SK-N-SH (cell line): ENCODE measurements at regions not wholly inside any gene's neighbourhood (a gene's known extent, or its start where the extent isn't known, plus 50 kb on each side); places are given as distances from the start of the nearest gene placed in this dataset.

Experiments used
- CTCF ChIA-PET: fragments of 300-600, 350-600 bp; formaldehyde crosslinking; extraction: SDS; loops from one replicate; lab custom pipeline; 2021; lab: Yijun Ruan, JAX
- POLR2A ChIA-PET: fragments of 350-600 bp; sonication (Branson Sonifier 250); formaldehyde crosslinking; extraction: SDS; loops from one replicate; lab custom pipeline; 2020; ENCODE audit warnings: antibody characterized with exemption, inconsistent platforms; lab: Yijun Ruan, JAX
- DNase-seq: peaks from one replicate; pipeline ENCODE4 v3.0.0; 2012
- H2AFZ ChIP-seq: fragments of 200-600 bp; sonication (generic); 2 replicates; pipeline ENCODE4 v1.8.1; 2016; ENCODE audit warnings: antibody characterized with exemption, mild to moderate bottlenecking, low read depth
- H3F3A ChIP-seq: fragments of 200-600 bp; sonication (generic); replicated peaks from 2 replicates; pipeline ENCODE3; 2016; ENCODE audit warnings: antibody characterized with exemption, mild to moderate bottlenecking; ENCODE audit not compliant: insufficient read depth
- H3K27ac ChIP-seq, 2 experiments: fragments of 200-500 bp in 1 of 2; fragments of 200-600 bp in 1 of 2; sonication (Bioruptor generic) in 1 of 2; sonication (generic), shearing (Covaris generic) in 1 of 2; 2 replicates each; pipeline versions ENCODE4 v1.5.1 to v1.6.1; 2014 to 2016; ENCODE audit warnings: low read depth in 2 of 2, inconsistent platforms in 1 of 2, low read length in 1 of 2, mild to moderate bottlenecking in 1 of 2, mixed read lengths in 1 of 2
- H3K27me3 ChIP-seq: fragments of 200-600 bp; sonication (generic), shearing (Covaris generic); 2 replicates; pipeline ENCODE4 v1.6.1; 2016; ENCODE audit warnings: mixed run types; ENCODE audit not compliant: insufficient read depth
- H3K36me3 ChIP-seq, 2 experiments: fragments of 200-500 bp in 1 of 2; fragments of 200-600 bp in 1 of 2; sonication (Bioruptor generic) in 1 of 2; sonication (generic) in 1 of 2; replicated peaks in 1 of 2; 2 replicates each; pipeline versions ENCODE3 to v1.5.1; 2014 to 2016; ENCODE audit warnings: low read length in 1 of 2, mild to moderate bottlenecking in 1 of 2; ENCODE audit not compliant: insufficient read depth in 2 of 2, control insufficient read depth in 1 of 2
- H3K4me1 ChIP-seq, 2 experiments: fragments of 200-500 bp in 1 of 2; fragments of 200-600 bp in 1 of 2; sonication (Bioruptor generic) in 1 of 2; sonication (generic), shearing (Covaris generic) in 1 of 2; 2 replicates each; pipeline versions ENCODE4 v1.5.1 to v1.6.1; 2014 to 2016; ENCODE audit warnings: low read depth in 1 of 2, low read length in 1 of 2, mixed run types in 1 of 2; ENCODE audit not compliant: insufficient read depth in 2 of 2, control insufficient read depth in 1 of 2
- H3K4me2 ChIP-seq: fragments of 200-600 bp; sonication (generic), shearing (Covaris generic); 2 replicates; pipeline ENCODE4 v1.6.1; 2017; ENCODE audit warnings: mixed run types
- H3K4me3 ChIP-seq, 2 experiments: fragments of 200-500 bp in 1 of 2; fragments of 200-600 bp in 1 of 2; sonication (Bioruptor generic) in 1 of 2; sonication (generic), shearing (Covaris generic) in 1 of 2; 2 replicates each; pipeline versions ENCODE4 v1.5.1 to v1.8.1; 2014 to 2016; ENCODE audit warnings: low read depth in 2 of 2, inconsistent platforms in 1 of 2, low read length in 1 of 2, mild to moderate bottlenecking in 1 of 2, mixed read lengths in 1 of 2, moderate library complexity in 1 of 2
- H3K79me2 ChIP-seq: fragments of 200-600 bp; sonication (generic); 2 replicates; pipeline ENCODE4 v1.8.1; 2017; ENCODE audit warnings: mild to moderate bottlenecking; ENCODE audit not compliant: insufficient read depth
- H3K9ac ChIP-seq: fragments of 200-600 bp; sonication (generic); 2 replicates; pipeline ENCODE4 v1.6.1; 2017; ENCODE audit warnings: mixed run types
- H3K9me2 ChIP-seq: fragments of 200-600 bp; sonication (generic); 2 replicates; pipeline ENCODE4 v1.6.1; 2017; ENCODE audit warnings: mixed run types
- H3K9me3 ChIP-seq: fragments of 200-600 bp; sonication (generic); 2 replicates; pipeline ENCODE4 v1.6.1; 2017; ENCODE audit warnings: mixed run types, mild to moderate bottlenecking, moderate library complexity
- H4K20me1 ChIP-seq: fragments of 200-600 bp; sonication (generic); 2 replicates; pipeline ENCODE4 v1.6.1; 2017; ENCODE audit warnings: mild to moderate bottlenecking, mixed run types; ENCODE audit not compliant: insufficient read depth
- CHD2 ChIP-seq: fragments of 150-350 bp; IDR thresholded peaks from 2 replicates; pipeline ENCODE4 v1.6.1; 2018; ENCODE audit warnings: low read length; ENCODE audit not compliant: partially characterized antibody
- ELF1 ChIP-seq: IDR thresholded peaks from 2 replicates; pipeline ENCODE4 v1.4.0; 2012
- FOSL2 ChIP-seq: IDR thresholded peaks from 2 replicates; pipeline ENCODE4 v1.4.0; 2012; ENCODE audit warnings: low read depth, mild to moderate bottlenecking, moderate library complexity, borderline replicate concordance
- FOXJ3 ChIP-seq: sonication (generic); formaldehyde crosslinking; IDR thresholded peaks from 2 replicates; pipeline ENCODE4 v1.5.1; 2020; ENCODE audit warnings: mild to moderate bottlenecking, missing genetic modification reagents
- FOXM1 ChIP-seq: IDR thresholded peaks from 2 replicates; pipeline ENCODE4 v1.4.0; 2012; ENCODE audit warnings: low read depth, mild to moderate bottlenecking
- GABPA ChIP-seq: IDR thresholded peaks from 2 replicates; pipeline ENCODE4 v1.4.0; 2012; ENCODE audit warnings: low read depth, mild to moderate bottlenecking
- GATA2 ChIP-seq: sonication (generic); formaldehyde crosslinking; IDR thresholded peaks from 2 replicates; pipeline ENCODE4 v1.5.0; 2020; ENCODE audit warnings: mild to moderate bottlenecking, missing genetic modification reagents
- JUND ChIP-seq: IDR thresholded peaks from 2 replicates; pipeline ENCODE4 v1.4.0; 2012
- MXI1 ChIP-seq: IDR thresholded peaks from 2 replicates; pipeline ENCODE4 v1.6.1; 2012; ENCODE audit warnings: mild to moderate bottlenecking, low read depth, low read length, improper control_type of control experiment
- POLR2AphosphoS5 ChIP-seq: IDR thresholded peaks from 2 replicates; pipeline ENCODE4 v1.6.1; 2012; ENCODE audit warnings: low read depth, low read length
- RXRA ChIP-seq: IDR thresholded peaks from 2 replicates; pipeline ENCODE4 v1.4.0; 2012; ENCODE audit warnings: low read depth, mild to moderate bottlenecking, borderline replicate concordance
- SIN3A ChIP-seq: IDR thresholded peaks from 2 replicates; pipeline ENCODE4 v1.6.1; 2012; ENCODE audit warnings: low read depth, mild to moderate bottlenecking, low read length, moderate library complexity, borderline replicate concordance
- SMC3 ChIP-seq: IDR thresholded peaks from 2 replicates; pipeline ENCODE4 v1.6.1; 2012; ENCODE audit warnings: low read depth, low read length, improper control_type of control experiment
- TCF12 ChIP-seq: IDR thresholded peaks from 2 replicates; pipeline ENCODE4 v1.4.0; 2012
- TEAD4 ChIP-seq: IDR thresholded peaks from 2 replicates; pipeline ENCODE4 v1.4.0; 2012; ENCODE audit warnings: mild to moderate bottlenecking, borderline replicate concordance; ENCODE audit not compliant: insufficient read depth
- YY1 ChIP-seq: IDR thresholded peaks from 2 replicates; pipeline ENCODE4 v1.4.0; 2012; ENCODE audit warnings: low read depth, mild to moderate bottlenecking
- TF ChIP-seq, protein P1 (sequence below): IDR thresholded peaks from 2 replicates; pipeline ENCODE4 v1.6.1; 2012; ENCODE audit warnings: mild to moderate bottlenecking, low read depth, low read length, moderate library complexity
- TF ChIP-seq, protein P2 (sequence below): fragments of 150-350 bp; IDR thresholded peaks from 2 replicates; pipeline ENCODE4 v1.6.1; 2016; ENCODE audit warnings: mild to moderate bottlenecking, low read depth, low read length
- TF ChIP-seq, protein P3 (sequence below): IDR thresholded peaks from 2 replicates; pipeline ENCODE4 v1.4.0; 2012; ENCODE audit warnings: low read depth

DNA sequence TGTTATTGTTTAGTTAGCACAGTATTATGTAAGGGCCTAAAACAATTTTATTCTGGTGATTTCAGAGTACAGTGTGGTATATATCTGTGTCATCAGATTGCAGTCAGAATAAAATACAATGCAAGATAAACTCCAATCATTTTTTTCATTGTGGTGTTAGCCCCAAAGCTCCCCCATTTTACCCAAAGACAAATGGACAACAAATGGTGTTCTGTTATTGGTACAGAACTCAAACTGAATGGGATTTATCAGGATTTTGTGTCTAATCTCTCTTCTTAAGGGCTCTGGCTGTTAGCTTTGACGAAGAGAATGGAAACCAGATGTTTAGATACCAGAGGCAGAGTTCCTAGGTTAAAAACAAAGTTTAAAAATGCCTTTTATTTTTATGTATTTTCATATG lies 163.1 kb upstream of the USP25 start (continued):
- no peak for TF ChIP-seq POLR2AphosphoS5
- no peak for TF ChIP-seq MXI1

DNA sequence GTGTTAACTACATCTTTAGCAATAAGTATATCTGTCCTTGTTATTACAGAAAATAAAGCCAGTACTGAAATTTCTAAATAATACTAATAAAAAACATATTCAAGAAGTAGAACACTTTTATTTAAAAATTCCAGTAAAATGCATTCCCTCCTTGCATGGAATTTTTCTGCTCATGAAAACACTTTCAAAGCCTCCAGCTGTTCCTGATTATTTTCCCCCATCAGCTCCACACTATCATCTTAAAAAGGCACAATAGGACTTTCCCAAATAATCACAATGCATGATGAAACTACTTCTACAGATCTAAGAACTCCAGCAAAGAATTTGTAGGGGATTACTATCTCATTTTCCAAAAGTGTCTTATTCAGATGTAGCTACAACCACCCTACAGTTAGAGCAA lies 162.6 kb upstream of the USP25 start:
- Histone ChIP-seq H3K27me3 (no peaks in the 10 kb centered on the region), H3F3A (no peaks in the 10 kb centered on the region), H4K20me1 (no peaks in the 10 kb centered on the region), H3K79me2 (no peaks in the 10 kb centered on the region), H3K4me2 (no peak overlapping the region), H3K36me3 (no peaks in the 10 kb centered on the region), H3K4me3 (no peak overlapping the region), H3K27ac (peak overlapping the region in 1 of 2 experiments; percentile 25; a peak in 1 of 4 replicates), H3K9me3 (no peaks in the 10 kb centered on the region), H2AFZ (no peak overlapping the region), H3K9me2 (no peaks in the 10 kb centered on the region), H3K9ac (no peak overlapping the region), H3K4me1 (peaks cover 0 to 7% of the 10 kb centered on the region in 2 experiments; a peak in 2 of 4 replicates)
- CTCF ChIA-PET: interaction anchor here (0.9 to 1.5 kb wide), 3 partner anchors 14 to 84 kb away, joined by 3 to 4 read pairs (median 4); no protein-coding TSS in a partner anchor
- POLR2A ChIA-PET: no interaction called here
- no peak for DNase-seq
- TF ChIP-seq, protein P1, sequence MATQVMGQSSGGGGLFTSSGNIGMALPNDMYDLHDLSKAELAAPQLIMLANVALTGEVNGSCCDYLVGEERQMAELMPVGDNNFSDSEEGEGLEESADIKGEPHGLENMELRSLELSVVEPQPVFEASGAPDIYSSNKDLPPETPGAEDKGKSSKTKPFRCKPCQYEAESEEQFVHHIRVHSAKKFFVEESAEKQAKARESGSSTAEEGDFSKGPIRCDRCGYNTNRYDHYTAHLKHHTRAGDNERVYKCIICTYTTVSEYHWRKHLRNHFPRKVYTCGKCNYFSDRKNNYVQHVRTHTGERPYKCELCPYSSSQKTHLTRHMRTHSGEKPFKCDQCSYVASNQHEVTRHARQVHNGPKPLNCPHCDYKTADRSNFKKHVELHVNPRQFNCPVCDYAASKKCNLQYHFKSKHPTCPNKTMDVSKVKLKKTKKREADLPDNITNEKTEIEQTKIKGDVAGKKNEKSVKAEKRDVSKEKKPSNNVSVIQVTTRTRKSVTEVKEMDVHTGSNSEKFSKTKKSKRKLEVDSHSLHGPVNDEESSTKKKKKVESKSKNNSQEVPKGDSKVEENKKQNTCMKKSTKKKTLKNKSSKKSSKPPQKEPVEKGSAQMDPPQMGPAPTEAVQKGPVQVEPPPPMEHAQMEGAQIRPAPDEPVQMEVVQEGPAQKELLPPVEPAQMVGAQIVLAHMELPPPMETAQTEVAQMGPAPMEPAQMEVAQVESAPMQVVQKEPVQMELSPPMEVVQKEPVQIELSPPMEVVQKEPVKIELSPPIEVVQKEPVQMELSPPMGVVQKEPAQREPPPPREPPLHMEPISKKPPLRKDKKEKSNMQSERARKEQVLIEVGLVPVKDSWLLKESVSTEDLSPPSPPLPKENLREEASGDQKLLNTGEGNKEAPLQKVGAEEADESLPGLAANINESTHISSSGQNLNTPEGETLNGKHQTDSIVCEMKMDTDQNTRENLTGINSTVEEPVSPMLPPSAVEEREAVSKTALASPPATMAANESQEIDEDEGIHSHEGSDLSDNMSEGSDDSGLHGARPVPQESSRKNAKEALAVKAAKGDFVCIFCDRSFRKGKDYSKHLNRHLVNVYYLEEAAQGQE: no peak
- no peak for TF ChIP-seq FOXJ3

DNA sequence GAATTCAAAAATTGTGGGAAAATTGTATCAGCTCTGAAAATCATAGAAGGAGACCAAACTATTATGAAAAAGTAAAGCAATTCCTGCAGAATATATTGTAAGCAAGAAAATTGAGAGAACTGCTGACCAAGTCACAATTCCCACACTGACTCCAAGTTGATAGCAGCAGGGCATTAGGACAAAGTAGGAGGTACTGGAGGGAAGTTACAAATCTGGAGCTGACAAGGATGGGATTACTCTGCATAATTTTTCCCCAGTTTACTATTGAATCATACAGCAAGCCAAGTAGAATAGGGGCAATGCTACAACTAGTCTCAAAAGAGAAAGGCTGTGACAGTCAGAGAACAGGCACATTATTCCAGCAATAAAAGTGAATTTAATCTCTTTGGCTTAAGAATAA lies 161.3 kb upstream of the USP25 start:
- Histone ChIP-seq H3K27me3 (no peaks in the 10 kb centered on the region), H3K9me2 (no peaks in the 10 kb centered on the region), H3K4me2 (no peak overlapping the region), H2AFZ (no peak overlapping the region), H3F3A (no peaks in the 10 kb centered on the region), H3K36me3 (no peaks in the 10 kb centered on the region), H3K4me1 (peaks cover 0 to 7% of the 10 kb centered on the region in 2 experiments; a peak in 2 of 4 replicates), H4K20me1 (no peaks in the 10 kb centered on the region), H3K9me3 (no peaks in the 10 kb centered on the region), H3K9ac (no peak overlapping the region), H3K4me3 (no peak overlapping the region), H3K27ac (no peak overlapping the region), H3K79me2 (no peaks in the 10 kb centered on the region)
- no peak for DNase-seq
- POLR2A ChIA-PET: no interaction called here
- CTCF ChIA-PET: interaction anchor here (0.6 to 1.5 kb wide), 5 partner anchors 15 to 1853 kb away, joined by 3 to 4 read pairs (median 4); no protein-coding TSS in a partner anchor
- TF ChIP-seq ELF1: no peak
- no peak for TF ChIP-seq RXRA
- TF ChIP-seq GABPA: no peak
- TF ChIP-seq SIN3A: no peak
- TF ChIP-seq, protein P1: no peak
- TF ChIP-seq TCF12: no peak
- no peak for TF ChIP-seq FOSL2
- no peak for TF ChIP-seq GATA2 (CRISPR knock-in tag)
- TF ChIP-seq, protein P2, sequence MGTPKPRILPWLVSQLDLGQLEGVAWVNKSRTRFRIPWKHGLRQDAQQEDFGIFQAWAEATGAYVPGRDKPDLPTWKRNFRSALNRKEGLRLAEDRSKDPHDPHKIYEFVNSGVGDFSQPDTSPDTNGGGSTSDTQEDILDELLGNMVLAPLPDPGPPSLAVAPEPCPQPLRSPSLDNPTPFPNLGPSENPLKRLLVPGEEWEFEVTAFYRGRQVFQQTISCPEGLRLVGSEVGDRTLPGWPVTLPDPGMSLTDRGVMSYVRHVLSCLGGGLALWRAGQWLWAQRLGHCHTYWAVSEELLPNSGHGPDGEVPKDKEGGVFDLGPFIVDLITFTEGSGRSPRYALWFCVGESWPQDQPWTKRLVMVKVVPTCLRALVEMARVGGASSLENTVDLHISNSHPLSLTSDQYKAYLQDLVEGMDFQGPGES: no peak
- no peak for TF ChIP-seq TEAD4
- no peak for TF ChIP-seq JUND
- TF ChIP-seq FOXM1: no peak
- TF ChIP-seq YY1: no peak
- TF ChIP-seq CHD2: no peak
- TF ChIP-seq, protein P3, sequence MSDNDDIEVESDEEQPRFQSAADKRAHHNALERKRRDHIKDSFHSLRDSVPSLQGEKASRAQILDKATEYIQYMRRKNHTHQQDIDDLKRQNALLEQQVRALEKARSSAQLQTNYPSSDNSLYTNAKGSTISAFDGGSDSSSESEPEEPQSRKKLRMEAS: no peak
- no peak for TF ChIP-seq SMC3
